Type B pancreatic cell (in vitro differentiated cells): ENCODE measurements at regions not wholly inside any gene's neighbourhood (a gene's known extent, or its start where the extent isn't known, plus 50 kb on each side); places are given as distances from the start of the nearest gene placed in this dataset.

ENCODE experiments used
- DNase-seq: peaks from one replicate; pipeline ENCODE4 v3.0.0; 2021; ENCODE audit warnings: mixed read lengths; ENCODE audit not compliant: unreplicated experiment; ENCODE audit errors: extremely low spot score
- H3K27ac Mint-ChIP-seq: 2 replicates; pipeline ENCODE4 v1.8.0; 2021; ENCODE audit warnings: mild to moderate bottlenecking, mixed read lengths
- H3K27me3 Mint-ChIP-seq: 2 replicates; pipeline ENCODE4 v1.8.0; 2021; ENCODE audit warnings: mixed read lengths
- H3K36me3 Mint-ChIP-seq: 2 replicates; pipeline ENCODE4 v1.8.0; 2021; ENCODE audit warnings: mixed read lengths
- H3K4me1 Mint-ChIP-seq: one replicate; pipeline ENCODE4 v1.8.0; 2021; ENCODE audit warnings: mixed read lengths; ENCODE audit not compliant: unreplicated experiment
- H3K4me3 Mint-ChIP-seq: 2 replicates; pipeline ENCODE4 v1.8.0; 2021; ENCODE audit warnings: mild to moderate bottlenecking, mixed read lengths
- H3K9me3 Mint-ChIP-seq: 2 replicates; pipeline ENCODE4 v1.8.0; 2021; ENCODE audit warnings: mixed read lengths
- TF ChIP-seq, protein P1 (sequence below): fragments of 200-600 bp; sonication (generic); conservative IDR thresholded peaks from 2 replicates; pipeline ENCODE4 v1.5.0; 2021; ENCODE audit warnings: antibody characterized with exemption, mild to moderate bottlenecking

- Mint-ChIP-seq H3K9me3 (peaks cover 8% of the 10 kb centered on the region), H3K4me3 (peak overlapping the region; percentile 24), H3K4me1 (peaks cover 20% of the 10 kb centered on the region), H3K36me3 (no peaks in the 10 kb centered on the region), H3K27ac (no peak overlapping the region), H3K27me3 (no peaks in the 10 kb centered on the region)
- no peak for DNase-seq
- TF ChIP-seq, protein P1, sequence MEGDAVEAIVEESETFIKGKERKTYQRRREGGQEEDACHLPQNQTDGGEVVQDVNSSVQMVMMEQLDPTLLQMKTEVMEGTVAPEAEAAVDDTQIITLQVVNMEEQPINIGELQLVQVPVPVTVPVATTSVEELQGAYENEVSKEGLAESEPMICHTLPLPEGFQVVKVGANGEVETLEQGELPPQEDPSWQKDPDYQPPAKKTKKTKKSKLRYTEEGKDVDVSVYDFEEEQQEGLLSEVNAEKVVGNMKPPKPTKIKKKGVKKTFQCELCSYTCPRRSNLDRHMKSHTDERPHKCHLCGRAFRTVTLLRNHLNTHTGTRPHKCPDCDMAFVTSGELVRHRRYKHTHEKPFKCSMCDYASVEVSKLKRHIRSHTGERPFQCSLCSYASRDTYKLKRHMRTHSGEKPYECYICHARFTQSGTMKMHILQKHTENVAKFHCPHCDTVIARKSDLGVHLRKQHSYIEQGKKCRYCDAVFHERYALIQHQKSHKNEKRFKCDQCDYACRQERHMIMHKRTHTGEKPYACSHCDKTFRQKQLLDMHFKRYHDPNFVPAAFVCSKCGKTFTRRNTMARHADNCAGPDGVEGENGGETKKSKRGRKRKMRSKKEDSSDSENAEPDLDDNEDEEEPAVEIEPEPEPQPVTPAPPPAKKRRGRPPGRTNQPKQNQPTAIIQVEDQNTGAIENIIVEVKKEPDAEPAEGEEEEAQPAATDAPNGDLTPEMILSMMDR: no peak
Measured at GRCh38 chr3:31166249-31166885, 271.9 kb upstream of the GADL1 start.

DNA sequence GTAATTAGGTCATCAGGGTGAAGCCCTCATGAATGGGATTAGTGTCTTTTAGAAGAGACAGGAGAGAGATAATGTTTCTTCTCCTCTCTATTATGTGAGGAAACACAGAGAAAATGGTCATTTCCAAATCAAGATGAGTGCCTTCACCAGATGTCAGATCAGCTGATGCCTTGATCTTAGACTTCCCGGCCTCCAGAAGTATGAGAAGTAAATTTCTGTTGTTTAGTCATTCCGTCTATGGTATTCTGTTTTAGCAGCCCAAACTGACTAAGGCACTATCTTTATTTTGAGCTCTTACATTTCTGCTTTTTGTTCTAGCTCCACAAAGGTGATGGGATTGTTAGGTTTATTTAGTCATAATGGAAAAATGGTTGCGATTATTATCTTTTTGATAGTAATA is 273.2 kb upstream of the GADL1 start:
- no peaks in the 10 kb centered on the region for H3K27me3 Mint-ChIP-seq
- TF ChIP-seq, protein P1: no peak
- no peaks in the 10 kb centered on the region for H3K36me3 Mint-ChIP-seq
- peaks cover 9% of the 10 kb centered on the region for H3K9me3 Mint-ChIP-seq
- no peak overlapping the region for H3K27ac Mint-ChIP-seq
- DNase-seq: no peak
- no peak overlapping the region for H3K4me3 Mint-ChIP-seq
- peaks cover 27% of the 10 kb centered on the region for H3K4me1 Mint-ChIP-seq

- no peak overlapping the region for H3K4me3 Mint-ChIP-seq
- H3K9me3 Mint-ChIP-seq: peaks cover 9% of the 10 kb centered on the region
- H3K27me3 Mint-ChIP-seq: no peaks in the 10 kb centered on the region
- H3K27ac Mint-ChIP-seq: peak overlapping the region; percentile 56
- no peak for DNase-seq
- H3K4me1 Mint-ChIP-seq: peaks cover 21% of the 10 kb centered on the region
- H3K36me3 Mint-ChIP-seq: no peaks in the 10 kb centered on the region
- TF ChIP-seq, protein P1: no peak
Measured at GRCh38 chr3:31170932-31171670, 276.6 kb upstream of the GADL1 start.

DNA sequence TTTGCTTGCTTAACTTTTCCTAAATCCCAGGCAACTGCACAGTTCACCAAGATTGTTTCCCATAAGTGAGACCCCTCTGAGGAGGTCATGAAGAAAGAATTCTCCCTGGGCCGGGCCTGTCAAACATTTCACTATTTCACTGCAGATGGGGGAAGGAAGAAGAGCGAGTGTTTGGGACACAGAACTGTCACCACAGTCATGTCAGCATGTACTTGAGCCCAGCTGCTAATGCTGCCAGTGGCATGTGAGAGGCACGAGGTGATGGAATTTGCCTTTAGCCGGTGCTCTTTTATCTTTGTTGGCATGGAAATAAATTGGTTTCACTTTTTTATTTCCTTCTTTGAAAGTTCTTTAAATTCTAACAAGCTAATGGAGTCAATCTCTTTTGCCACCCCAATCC is 277.9 kb upstream of the GADL1 start:
- peaks cover 12% of the 10 kb centered on the region for H3K4me1 Mint-ChIP-seq
- H3K4me3 Mint-ChIP-seq: no peak overlapping the region
- H3K27ac Mint-ChIP-seq: no peak overlapping the region
- no peak for DNase-seq
- TF ChIP-seq, protein P1: no peak
- no peaks in the 10 kb centered on the region for H3K27me3 Mint-ChIP-seq
- H3K9me3 Mint-ChIP-seq: peaks cover 5% of the 10 kb centered on the region
- no peaks in the 10 kb centered on the region for H3K36me3 Mint-ChIP-seq

DNA sequence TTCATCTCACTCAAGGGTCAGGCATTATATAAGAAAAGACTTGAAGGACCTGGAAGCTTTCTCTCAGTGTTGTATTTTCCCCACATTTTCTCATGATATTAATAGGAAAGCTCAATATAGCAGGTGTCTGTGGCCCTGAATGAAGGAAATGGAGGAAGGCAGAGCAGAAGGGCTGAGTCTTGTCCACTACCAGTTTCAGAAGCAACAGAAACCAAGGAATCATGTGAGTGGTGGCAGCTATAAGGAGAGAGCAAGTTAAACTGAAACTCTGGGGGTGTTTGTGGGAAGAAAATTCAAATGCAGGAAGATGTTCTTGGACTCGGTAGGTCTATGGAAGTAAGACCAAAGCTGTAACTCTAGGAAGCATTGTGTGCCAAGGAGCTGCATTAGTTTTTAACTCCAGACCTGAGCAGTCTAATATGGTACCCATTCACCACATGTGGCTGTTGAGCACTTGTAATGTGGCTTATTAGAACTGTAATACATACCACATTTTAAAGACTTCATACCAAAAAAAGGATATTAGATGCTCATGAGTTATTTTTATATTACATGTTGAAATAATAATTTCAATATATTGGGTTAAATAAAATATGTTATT is 278.8 kb upstream of the GADL1 start:
- Mint-ChIP-seq H3K4me3 (no peak overlapping the region), H3K9me3 (peaks cover 5% of the 10 kb centered on the region), H3K27ac (no peak overlapping the region), H3K36me3 (no peaks in the 10 kb centered on the region), H3K4me1 (peaks cover 12% of the 10 kb centered on the region), H3K27me3 (no peaks in the 10 kb centered on the region)
- no peak for DNase-seq
- TF ChIP-seq, protein P1: no peak
